ENCODE measurements at regions not wholly inside any gene's neighbourhood (a gene's known extent, or its start where the extent isn't known, plus 50 kb on each side); places are given as distances from the start of the nearest gene placed in this dataset.

DNA sequence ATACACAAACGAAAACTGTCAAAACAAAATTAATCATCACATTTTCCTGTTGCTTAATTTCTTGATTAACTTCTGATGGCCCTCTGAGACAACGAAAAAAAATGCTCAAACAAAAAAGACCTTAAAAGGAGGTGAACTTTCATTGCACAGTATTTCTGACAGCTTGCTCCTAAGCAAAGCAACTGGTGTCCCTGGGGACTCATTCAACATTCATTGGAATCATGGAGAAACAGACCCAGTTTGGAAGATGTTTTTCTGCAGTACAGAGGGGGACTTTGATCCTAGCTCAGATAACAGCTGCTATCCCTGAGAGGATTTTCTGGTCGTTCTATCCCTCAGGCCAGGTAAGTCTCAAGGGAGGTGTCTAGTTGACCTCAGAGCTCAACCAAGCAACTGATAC lies 378.7 kb upstream of the ATP11B start:
- no peak for TF ChIP-seq CTCF (IDR thresholded peaks at IDR 0.05)
- no peak for TF ChIP-seq POLR2AphosphoS5 (IDR thresholded peaks at IDR 0.05; ENCODE audit: low read depth, low read length)
- no peak for TF ChIP-seq REST (IDR thresholded peaks at IDR 0.05; ENCODE audit: insufficient read depth in 1 of 2, low read depth in 2 of 2, low read length in 1 of 2)
- TF ChIP-seq SIN3A (IDR thresholded peaks at IDR 0.05; ENCODE audit: borderline replicate concordance, insufficient read depth, low read depth, low read length), result no peak

Measured in Panc1 (cell line).